PC-3 (cell line): ENCODE measurements at regions not wholly inside any gene's neighbourhood (a gene's known extent, or its start where the extent isn't known, plus 50 kb on each side); places are given as distances from the start of the nearest gene placed in this dataset.

Experiments
- ATAC-seq: fragments of 200-7000 bp; cut with Tn5 transposase; 2 replicates; pipeline ENCODE4 v1.9.1; 2020; ENCODE audit warnings: mild to moderate bottlenecking, moderate library complexity
- BruUV-seq: library from RNA; stranded (reverse); fragments of 400-500 nt; replicated peaks from 2 replicates; lab custom pipeline; 2021; lab: Mats Ljungman, UMichigan
- CTCF ChIA-PET: fragments of 300-600 bp; sonication (Branson Sonifier 250); formaldehyde crosslinking; loops from one replicate; lab custom pipeline; 2022; ENCODE audit warnings: antibody characterized with exemption; lab: Charles Lee
- POLR2A ChIA-PET: fragments of 300-600 bp; sonication (Branson Sonifier 250); formaldehyde crosslinking; loops from one replicate; lab custom pipeline; 2022; ENCODE audit warnings: antibody characterized with exemption; ENCODE audit not compliant: unreplicated experiment; lab: Charles Lee
- DNase-seq: peaks from one replicate; pipeline ENCODE4 v3.0.0-alpha.2; 2015
- H2AFZ ChIP-seq: fragments of 300-600 bp; sonication (generic); 2 replicates; pipeline ENCODE4 v1.6.0; 2016; ENCODE audit warnings: antibody characterized with exemption, low read length
- H3F3A ChIP-seq: fragments of 300-600 bp; sonication (generic); one replicate; pipeline ENCODE4 v1.6.0; 2017; ENCODE audit warnings: antibody characterized with exemption, low read length, control low read depth, mild to moderate bottlenecking; ENCODE audit not compliant: unreplicated experiment
- H3K27ac ChIP-seq: fragments of 300-600 bp; sonication (generic); 2 replicates; pipeline ENCODE4 v1.5.1; 2016; ENCODE audit warnings: mild to moderate bottlenecking, low read length
- H3K27me3 ChIP-seq: fragments of 300-600 bp; sonication (generic); 2 replicates; pipeline ENCODE4 v1.6.1; 2016; ENCODE audit warnings: low read length, mixed read lengths
- H3K36me3 ChIP-seq: fragments of 300-600 bp; sonication (generic); 2 replicates; pipeline ENCODE4 v1.6.1; 2016; ENCODE audit warnings: low read depth, mixed run types, low read length, mixed read lengths
- H3K4me1 ChIP-seq: fragments of 300-600 bp; sonication (generic); 2 replicates; pipeline ENCODE4 v1.5.1; 2016; ENCODE audit warnings: low read length; ENCODE audit not compliant: insufficient read depth
- H3K4me2 ChIP-seq: fragments of 300-600 bp; sonication (generic); 2 replicates; pipeline ENCODE4 v1.6.0; 2016; ENCODE audit warnings: low read length
- H3K4me3 ChIP-seq: fragments of 300-600 bp; sonication (generic); 2 replicates; pipeline ENCODE4 v1.5.1; 2016; ENCODE audit warnings: mild to moderate bottlenecking, low read length, mixed read lengths
- H3K79me2 ChIP-seq: fragments of 300-600 bp; sonication (generic); 2 replicates; pipeline ENCODE4 v1.6.1; 2017; ENCODE audit warnings: low read length, mixed read lengths
- H3K9ac ChIP-seq: fragments of 300-600 bp; sonication (generic); 2 replicates; pipeline ENCODE4 v1.6.0; 2016; ENCODE audit warnings: mild to moderate bottlenecking, low read length
- H3K9me2 ChIP-seq: fragments of 300-600 bp; sonication (generic); replicated peaks from 2 replicates; pipeline ENCODE4 v1.6.1; 2016; ENCODE audit warnings: mixed run types, low read length, mixed read lengths
- H3K9me3 ChIP-seq: fragments of 300-600 bp; sonication (generic); 2 replicates; pipeline ENCODE4 v1.6.1; 2016; ENCODE audit warnings: low read length, mixed read lengths
- H4K20me1 ChIP-seq: fragments of 300-600 bp; sonication (generic); 2 replicates; pipeline ENCODE4 v1.6.1; 2016; ENCODE audit warnings: low read length, mixed read lengths
- EZH2 ChIP-seq: fragments of 300-600 bp; sonication (generic); IDR thresholded peaks from one replicate; pipeline ENCODE4 v1.6.1; 2017; ENCODE audit warnings: antibody characterized with exemption, mild to moderate bottlenecking, low read length; ENCODE audit not compliant: unreplicated experiment
- EZH2phosphoT487 ChIP-seq: fragments of 300-600 bp; sonication (generic); IDR thresholded peaks from 2 replicates; pipeline ENCODE4 v1.6.1; 2018; ENCODE audit warnings: mild to moderate bottlenecking, antibody characterized with exemption, low read length, borderline replicate concordance
- intact Hi-C: fragments of 100-400 bp; cut with micrococcal nuclease; formaldehyde crosslinking; loops from 2 replicates; pipeline ENCODE4 v1.9.0; 2023
- TF ChIP-seq, protein P1 (sequence below): fragments of 300-600 bp; sonication (generic); conservative IDR thresholded peaks from 2 replicates; pipeline ENCODE4 v1.5.1; 2017; ENCODE audit warnings: antibody characterized with exemption, low read depth, mild to moderate bottlenecking, low read length

DNA sequence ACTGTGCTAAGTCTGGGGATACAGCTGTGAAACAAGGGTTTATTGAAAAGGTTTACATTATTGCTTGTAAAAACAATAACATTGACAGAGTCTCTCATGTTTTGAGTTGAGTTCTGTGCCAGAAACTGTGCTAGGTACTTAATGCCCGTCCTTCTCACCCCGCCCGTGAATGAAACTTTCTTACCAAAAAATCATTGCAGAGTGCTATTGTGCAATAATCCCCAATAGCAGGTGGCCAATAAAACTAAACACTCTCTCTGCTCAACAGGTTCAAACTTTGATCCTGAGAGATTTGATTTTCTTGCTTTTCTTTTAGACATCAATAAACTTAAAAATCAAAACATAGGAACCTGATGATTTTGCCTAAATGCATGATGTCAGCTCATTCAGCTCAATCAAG is 441.6 kb downstream of the HAPSTR1 start:
- intact Hi-C loops, result no loop called here
- POLR2A ChIA-PET, result no interaction called here
- ATAC-seq, result no peak

DNA sequence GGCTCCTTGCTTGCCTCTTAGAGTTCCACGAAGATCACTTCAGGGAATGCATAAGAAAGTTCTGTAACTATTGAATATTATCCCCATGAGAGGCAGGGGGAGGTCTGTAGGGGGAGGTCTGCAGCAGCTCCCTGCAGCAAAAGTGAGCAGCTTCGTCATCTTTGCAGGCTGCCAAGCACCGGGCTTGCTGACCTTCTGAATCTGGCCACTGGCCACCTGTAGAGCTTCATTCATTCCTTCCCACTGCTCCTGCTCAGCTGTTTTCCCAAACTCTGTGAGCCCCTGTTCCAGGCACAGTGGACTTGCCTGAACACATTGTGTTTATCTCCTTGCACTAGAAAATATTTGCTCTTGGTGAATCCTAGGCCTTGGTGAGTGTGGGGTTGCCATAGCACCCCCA is 443.3 kb downstream of the HAPSTR1 start:
- no peak for DNase-seq
- ChIA-PET CTCF (no interaction called here), POLR2A (no interaction called here)
- Histone ChIP-seq H3K4me3 (no peak overlapping the region), H3K79me2 (no peaks in the 10 kb centered on the region), H3F3A (no peaks in the 10 kb centered on the region), H2AFZ (no peak overlapping the region), H3K9ac (no peak overlapping the region), H3K27me3 (no peaks in the 10 kb centered on the region), H3K27ac (no peak overlapping the region), H4K20me1 (no peaks in the 10 kb centered on the region), H3K9me2 (no peaks in the 10 kb centered on the region), H3K4me2 (no peak overlapping the region), H3K9me3 (no peaks in the 10 kb centered on the region), H3K4me1 (no peaks in the 10 kb centered on the region), H3K36me3 (no peaks in the 10 kb centered on the region)
- TF ChIP-seq, protein P1, sequence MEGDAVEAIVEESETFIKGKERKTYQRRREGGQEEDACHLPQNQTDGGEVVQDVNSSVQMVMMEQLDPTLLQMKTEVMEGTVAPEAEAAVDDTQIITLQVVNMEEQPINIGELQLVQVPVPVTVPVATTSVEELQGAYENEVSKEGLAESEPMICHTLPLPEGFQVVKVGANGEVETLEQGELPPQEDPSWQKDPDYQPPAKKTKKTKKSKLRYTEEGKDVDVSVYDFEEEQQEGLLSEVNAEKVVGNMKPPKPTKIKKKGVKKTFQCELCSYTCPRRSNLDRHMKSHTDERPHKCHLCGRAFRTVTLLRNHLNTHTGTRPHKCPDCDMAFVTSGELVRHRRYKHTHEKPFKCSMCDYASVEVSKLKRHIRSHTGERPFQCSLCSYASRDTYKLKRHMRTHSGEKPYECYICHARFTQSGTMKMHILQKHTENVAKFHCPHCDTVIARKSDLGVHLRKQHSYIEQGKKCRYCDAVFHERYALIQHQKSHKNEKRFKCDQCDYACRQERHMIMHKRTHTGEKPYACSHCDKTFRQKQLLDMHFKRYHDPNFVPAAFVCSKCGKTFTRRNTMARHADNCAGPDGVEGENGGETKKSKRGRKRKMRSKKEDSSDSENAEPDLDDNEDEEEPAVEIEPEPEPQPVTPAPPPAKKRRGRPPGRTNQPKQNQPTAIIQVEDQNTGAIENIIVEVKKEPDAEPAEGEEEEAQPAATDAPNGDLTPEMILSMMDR, result no peak
- TF ChIP-seq EZH2phosphoT487, result no peak
- TF ChIP-seq EZH2, result no peak
- no peak for ATAC-seq
- no TSS peak for BruUV-seq
- intact Hi-C loops, result no loop called here

More for the DNA sequence above, 441.6 kb downstream of the HAPSTR1 start:
- Histone ChIP-seq H3K4me2 (no peak overlapping the region), H3K9me2 (no peaks in the 10 kb centered on the region), H4K20me1 (no peaks in the 10 kb centered on the region), H3K27ac (no peak overlapping the region), H3K9me3 (no peaks in the 10 kb centered on the region), H3K36me3 (no peaks in the 10 kb centered on the region), H3K27me3 (no peaks in the 10 kb centered on the region), H2AFZ (no peak overlapping the region), H3K4me3 (no peak overlapping the region), H3K79me2 (no peaks in the 10 kb centered on the region), H3F3A (no peaks in the 10 kb centered on the region), H3K9ac (no peak overlapping the region), H3K4me1 (no peaks in the 10 kb centered on the region)
- TF ChIP-seq EZH2phosphoT487 (no peak), EZH2 (no peak)
- TF ChIP-seq, protein P1, result no peak
- no peak for DNase-seq
- CTCF ChIA-PET, result no interaction called here
- BruUV-seq, result no TSS peak

DNA sequence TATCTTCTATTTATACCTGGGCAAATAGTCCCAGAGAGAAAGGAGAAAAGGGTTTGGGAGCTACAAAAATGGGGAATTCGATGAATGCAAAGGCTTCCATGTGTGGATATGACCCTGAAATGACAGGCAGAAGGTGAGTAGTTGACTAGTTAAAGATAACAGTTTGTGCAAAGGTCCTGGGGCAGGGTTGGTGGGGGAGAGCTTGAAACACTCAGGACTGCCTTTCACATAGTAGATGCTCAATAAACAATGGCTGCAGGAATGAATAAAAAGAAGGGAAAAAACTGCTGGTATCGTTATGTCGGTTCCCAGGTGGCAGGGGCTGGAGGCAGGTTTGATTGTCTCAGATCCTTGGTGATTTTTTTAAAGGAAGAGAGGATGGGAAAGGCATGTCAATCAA is 445.5 kb downstream of the HAPSTR1 start:
- no peaks in the 10 kb centered on the region for H3K79me2 ChIP-seq
- no peaks in the 10 kb centered on the region for H3K4me1 ChIP-seq
- POLR2A ChIA-PET, result no interaction called here
- no peak for TF ChIP-seq EZH2
- H4K20me1 ChIP-seq, result no peaks in the 10 kb centered on the region
- H3K4me3 ChIP-seq, result no peak overlapping the region
- H3K27ac ChIP-seq, result no peak overlapping the region
- H3K9me3 ChIP-seq, result no peaks in the 10 kb centered on the region
- H3K9me2 ChIP-seq, result no peaks in the 10 kb centered on the region
- no TSS peak for BruUV-seq
- no peaks in the 10 kb centered on the region for H3K36me3 ChIP-seq
- DNase-seq (no peak), ATAC-seq (no peak)
- CTCF ChIA-PET, result no interaction called here
- no peak overlapping the region for H3K4me2 ChIP-seq
- H3K27me3 ChIP-seq, result no peaks in the 10 kb centered on the region
- H3K9ac ChIP-seq, result no peak overlapping the region
- no peak overlapping the region for H2AFZ ChIP-seq
- intact Hi-C loops, result no loop called here
- no peaks in the 10 kb centered on the region for H3F3A ChIP-seq
